ENCODE measurements at regions not wholly inside any gene's neighbourhood (a gene's known extent, or its start where the extent isn't known, plus 50 kb on each side); places are given as distances from the start of the nearest gene placed in this dataset.

DNA sequence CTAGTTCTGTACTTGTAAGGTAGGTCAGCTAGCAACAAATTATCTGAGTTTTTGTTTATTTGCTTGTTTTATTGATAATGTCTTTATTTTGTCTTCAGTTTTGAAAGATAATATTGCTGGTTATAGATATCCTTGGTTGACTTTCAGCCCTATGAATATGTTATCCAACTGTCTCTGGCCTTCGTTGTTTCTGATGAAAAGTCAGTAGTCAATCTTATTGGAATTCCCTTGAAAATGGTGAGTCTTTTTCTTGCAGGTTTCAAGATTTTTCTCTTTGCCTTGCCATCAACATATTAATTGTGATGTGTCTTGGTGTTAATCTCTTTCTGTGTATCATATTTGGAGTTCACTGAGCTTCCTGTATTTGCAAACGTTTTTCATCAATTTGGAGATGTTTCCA, 113.1 kb upstream of the NEIL3 start:
- CTCF ChIA-PET, result no interaction called here
- dilution Hi-C loops (cut with MboI; ENCODE audit: extremely low pct_ligation_motif_present, low sequenced_read_pairs), result no loop called here
- FAIRE-seq (no peak), DNase-seq (ENCODE audit: low read depth, low spot score) (no peak)
- H3K9ac ChIP-seq (replicated peaks; ENCODE audit: extremely low read depth, insufficient read depth, low read length), result no peak overlapping the region
- H3K4me1 ChIP-seq (ENCODE audit: control insufficient read depth, extremely low read depth, insufficient read depth, low read length), result no peaks in the 10 kb centered on the region
- no peak overlapping the region for H3K27ac ChIP-seq (ENCODE audit: insufficient read depth, low read depth, low read length)
- POLR2A ChIA-PET, result no interaction called here
- H3K4me3 ChIP-seq (replicated peaks in 1 of 3; ENCODE audit: insufficient read depth in 1 of 3, low read depth in 1 of 3, low read length in 3 of 3), result no peak overlapping the region
- intact Hi-C loops (cut with micrococcal nuclease), result no loop called here
- BruUV-seq (replicated peaks), result no TSS peak
- H3K27me3 ChIP-seq (ENCODE audit: control insufficient read depth in 2 of 2, insufficient read depth in 2 of 2, low read length in 2 of 2), result no peaks in the 10 kb centered on the region
- H3K79me2 ChIP-seq (ENCODE audit: control insufficient read depth, insufficient read depth, low read length), result no peaks in the 10 kb centered on the region
- H3K36me3 ChIP-seq (ENCODE audit: control insufficient read depth in 2 of 2, extremely low read depth in 1 of 2, insufficient read depth in 2 of 2, low read length in 2 of 2), result no peaks in the 10 kb centered on the region
- no peak overlapping the region for H3K4me2 ChIP-seq (ENCODE audit: insufficient read depth, low read length)
- H3K9me1 ChIP-seq (replicated peaks; ENCODE audit: control insufficient read depth, extremely low read depth, insufficient read depth, low read length), result no peaks in the 10 kb centered on the region
- no peaks in the 10 kb centered on the region for H4K20me1 ChIP-seq (replicated peaks; ENCODE audit: control insufficient read depth, extremely low read depth, insufficient read depth, low read length)
- TF ChIP-seq GATA2 (IDR thresholded peaks at IDR 0.05; ENCODE audit: insufficient read depth, insufficient read length, low read depth, low read length) (no peak), FOS (IDR thresholded peaks at IDR 0.05; ENCODE audit: borderline replicate concordance, insufficient read depth, low read length) (no peak), MYC (IDR thresholded peaks at IDR 0.05; ENCODE audit: low read depth, low read length) (no peak), POLR2AphosphoS5 (IDR thresholded peaks at IDR 0.05; ENCODE audit: insufficient read depth, low read depth, low read length) (no peak), EZH2 (IDR thresholded peaks at IDR 0.05; ENCODE audit: borderline replicate concordance, low read depth, low read length, severe bottlenecking) (no peak), POLR2A (IDR thresholded peaks at IDR 0.05; ENCODE audit: low read depth, low read length) (no peak), JUN (IDR thresholded peaks at IDR 0.05; ENCODE audit: borderline replicate concordance, insufficient read depth, insufficient read length, low read depth) (no peak)
- TF ChIP-seq, protein P1, sequence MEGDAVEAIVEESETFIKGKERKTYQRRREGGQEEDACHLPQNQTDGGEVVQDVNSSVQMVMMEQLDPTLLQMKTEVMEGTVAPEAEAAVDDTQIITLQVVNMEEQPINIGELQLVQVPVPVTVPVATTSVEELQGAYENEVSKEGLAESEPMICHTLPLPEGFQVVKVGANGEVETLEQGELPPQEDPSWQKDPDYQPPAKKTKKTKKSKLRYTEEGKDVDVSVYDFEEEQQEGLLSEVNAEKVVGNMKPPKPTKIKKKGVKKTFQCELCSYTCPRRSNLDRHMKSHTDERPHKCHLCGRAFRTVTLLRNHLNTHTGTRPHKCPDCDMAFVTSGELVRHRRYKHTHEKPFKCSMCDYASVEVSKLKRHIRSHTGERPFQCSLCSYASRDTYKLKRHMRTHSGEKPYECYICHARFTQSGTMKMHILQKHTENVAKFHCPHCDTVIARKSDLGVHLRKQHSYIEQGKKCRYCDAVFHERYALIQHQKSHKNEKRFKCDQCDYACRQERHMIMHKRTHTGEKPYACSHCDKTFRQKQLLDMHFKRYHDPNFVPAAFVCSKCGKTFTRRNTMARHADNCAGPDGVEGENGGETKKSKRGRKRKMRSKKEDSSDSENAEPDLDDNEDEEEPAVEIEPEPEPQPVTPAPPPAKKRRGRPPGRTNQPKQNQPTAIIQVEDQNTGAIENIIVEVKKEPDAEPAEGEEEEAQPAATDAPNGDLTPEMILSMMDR (IDR thresholded peaks at IDR 0.05; ENCODE audit: extremely low read depth in 1 of 2, insufficient read depth in 1 of 2, low read depth in 1 of 2, low read length in 2 of 2), result no peak
- TF ChIP-seq, protein P2, sequence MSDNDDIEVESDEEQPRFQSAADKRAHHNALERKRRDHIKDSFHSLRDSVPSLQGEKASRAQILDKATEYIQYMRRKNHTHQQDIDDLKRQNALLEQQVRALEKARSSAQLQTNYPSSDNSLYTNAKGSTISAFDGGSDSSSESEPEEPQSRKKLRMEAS (IDR thresholded peaks at IDR 0.05; ENCODE audit: insufficient read depth, insufficient read length), result no peak
- no peaks in the 10 kb centered on the region for H3K9me3 ChIP-seq (replicated peaks; ENCODE audit: control insufficient read depth, insufficient read depth, low read length)
- no peak overlapping the region for H2AFZ ChIP-seq (ENCODE audit: low read depth, low read length)
